Stomach (tissue), 8 donors: ENCODE measurements at regions not wholly inside any gene's neighbourhood (a gene's known extent, or its start where the extent isn't known, plus 50 kb on each side); places are given as distances from the start of the nearest gene placed in this dataset.

Source experiments
- DNase-seq, 2 donors: peaks; one replicate each; pipeline versions ENCODE4 v3.0.0 to v3.0.0-alpha.2; 2013 to 2019
- H3K27ac ChIP-seq, 5 donors: fragments of 200-600 bp in 4 of 5; sonication (generic) in 4 of 5; one replicate each; pipeline ENCODE4 v1.5.1; 2013 to 2019; ENCODE audit warnings: mild to moderate bottlenecking in 1 of 5, moderate library complexity in 1 of 5
- H3K27me3 ChIP-seq, 3 donors: fragments of 200-600 bp; sonication (generic); one replicate each; pipeline ENCODE4 v1.5.1; 2017 to 2019; ENCODE audit warnings: mixed run types in 1 of 3
- H3K36me3 ChIP-seq, 4 donors: fragments of 200-600 bp; sonication (generic); 1 replicate in 3 of 4; 2 replicates in 1 of 4; pipeline ENCODE4 v1.5.1; 2016 to 2019
- H3K4me1 ChIP-seq, 4 donors: fragments of 200-600 bp; sonication (generic); one replicate each; pipeline ENCODE4 v1.5.1; 2016 to 2019
- H3K4me3 ChIP-seq, 4 donors: fragments of 200-600 bp; sonication (generic) in 3 of 4; one replicate each; pipeline ENCODE4 v1.5.1; 2016 to 2019; ENCODE audit warnings: mild to moderate bottlenecking in 1 of 4
- H3K9me3 ChIP-seq, 4 donors: fragments of 200-600 bp; sonication (generic); one replicate each; pipeline ENCODE4 v1.5.1; 2016 to 2019
- EP300 ChIP-seq: sonication (generic); formaldehyde crosslinking; IDR thresholded peaks from one replicate; pipeline ENCODE4 v1.6.1; 2017; ENCODE audit warnings: antibody characterized with exemption
- POLR2A ChIP-seq, 4 donors: fragments of 450-650 bp; IDR thresholded peaks; one replicate each; pipeline ENCODE4 v1.6.1; 2016; ENCODE audit warnings: antibody characterized with exemption in 4 of 4, control low read depth in 2 of 4, mild to moderate bottlenecking in 1 of 4, moderate library complexity in 1 of 4
- POLR2AphosphoS5 ChIP-seq, 3 donors: sonication (generic); formaldehyde crosslinking; IDR thresholded peaks; one replicate each; pipeline ENCODE4 v1.6.1; 2016; ENCODE audit warnings: antibody characterized with exemption in 3 of 3
- WGBS, 5 donors: extraction: QIAGEN DNeasy Blood & Tissue Kit in 3 of 5; methylation state at CpG; one replicate each; pipeline versions ENCODE4 v1.1.5 to v1.1.7; 2013 to 2018; 5-methylcytosine and 5-hydroxymethylcytosine counted together
- intact Hi-C: fragments of 100-400 bp; cut with DNase I; formaldehyde crosslinking; loops from one replicate; pipeline ENCODE4 v1.15.1; 2023; ENCODE audit warnings: low total_unique reads
- TF ChIP-seq, protein P1 (sequence below), 7 experiments: fragments of 450-650 bp in 4 of 7; fragments of 200-600 bp in 3 of 7; sonication (generic) in 3 of 7; IDR thresholded peaks; one replicate each; pipeline ENCODE4 v1.5.1; 2016 to 2019; ENCODE audit warnings: antibody characterized with exemption in 7 of 7, control low read depth in 2 of 7, mild to moderate bottlenecking in 1 of 7
- donor health status: healthy with polysubstance abuse.
- donor health status: Bipolar disorder and iron deficiency.
- donor health status: healthy.

DNA sequence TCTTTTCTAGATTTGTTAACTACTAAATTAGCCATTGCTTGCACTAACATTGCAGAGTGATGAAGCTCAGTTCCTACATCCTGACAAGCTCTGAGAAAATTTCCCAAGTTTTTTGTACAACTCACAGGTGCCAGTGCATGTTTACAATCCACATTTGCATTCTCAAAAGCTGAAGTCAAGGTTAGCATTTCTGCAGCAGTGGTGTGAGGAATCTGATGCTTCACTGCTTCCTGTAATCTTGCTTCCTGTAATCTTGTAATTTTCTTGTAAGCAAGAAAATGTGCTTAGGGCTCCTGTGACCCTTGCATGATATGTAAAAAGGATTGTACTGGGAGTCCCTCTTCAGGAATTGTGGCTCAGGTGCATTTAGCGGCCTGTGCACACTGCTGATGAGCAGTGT is 207.4 kb upstream of the CXCL13 start:
- TF ChIP-seq EP300, result no peak
- no peak for TF ChIP-seq POLR2A (IDR thresholded peaks at IDR 0.05)
- TF ChIP-seq, protein P1, sequence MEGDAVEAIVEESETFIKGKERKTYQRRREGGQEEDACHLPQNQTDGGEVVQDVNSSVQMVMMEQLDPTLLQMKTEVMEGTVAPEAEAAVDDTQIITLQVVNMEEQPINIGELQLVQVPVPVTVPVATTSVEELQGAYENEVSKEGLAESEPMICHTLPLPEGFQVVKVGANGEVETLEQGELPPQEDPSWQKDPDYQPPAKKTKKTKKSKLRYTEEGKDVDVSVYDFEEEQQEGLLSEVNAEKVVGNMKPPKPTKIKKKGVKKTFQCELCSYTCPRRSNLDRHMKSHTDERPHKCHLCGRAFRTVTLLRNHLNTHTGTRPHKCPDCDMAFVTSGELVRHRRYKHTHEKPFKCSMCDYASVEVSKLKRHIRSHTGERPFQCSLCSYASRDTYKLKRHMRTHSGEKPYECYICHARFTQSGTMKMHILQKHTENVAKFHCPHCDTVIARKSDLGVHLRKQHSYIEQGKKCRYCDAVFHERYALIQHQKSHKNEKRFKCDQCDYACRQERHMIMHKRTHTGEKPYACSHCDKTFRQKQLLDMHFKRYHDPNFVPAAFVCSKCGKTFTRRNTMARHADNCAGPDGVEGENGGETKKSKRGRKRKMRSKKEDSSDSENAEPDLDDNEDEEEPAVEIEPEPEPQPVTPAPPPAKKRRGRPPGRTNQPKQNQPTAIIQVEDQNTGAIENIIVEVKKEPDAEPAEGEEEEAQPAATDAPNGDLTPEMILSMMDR (IDR thresholded peaks at IDR 0.05), result no peak
- TF ChIP-seq POLR2AphosphoS5 (IDR thresholded peaks at IDR 0.05), result no peak
- intact Hi-C loops, result no loop called here
- 88 to 97% (median 95%) methylated on average over 1 of the region's 1 CpG for WGBS, 5 donors
- no peak overlapping the region for H3K27ac ChIP-seq
- no peak overlapping the region for H3K4me3 ChIP-seq
- H3K4me1 ChIP-seq, result no peaks in the 10 kb centered on the region
- DNase-seq, result no peak
- no peaks in the 10 kb centered on the region for H3K9me3 ChIP-seq
- no peaks in the 10 kb centered on the region for H3K36me3 ChIP-seq
- no peaks in the 10 kb centered on the region for H3K27me3 ChIP-seq

GRCh38 chr4:77399831-77400230 is 205.8 kb upstream of the CXCL13 start:
- DNase-seq, result no peak
- H3K9me3 ChIP-seq, result no peaks in the 10 kb centered on the region
- intact Hi-C loops, result no loop called here
- TF ChIP-seq POLR2AphosphoS5 (IDR thresholded peaks at IDR 0.05), result no peak
- TF ChIP-seq, protein P1 (IDR thresholded peaks at IDR 0.05), result no peak
- no peak for TF ChIP-seq EP300
- no peak for TF ChIP-seq POLR2A (IDR thresholded peaks at IDR 0.05)
- H3K27me3 ChIP-seq, result no peaks in the 10 kb centered on the region
- H3K36me3 ChIP-seq, result no peaks in the 10 kb centered on the region
- no peak overlapping the region for H3K4me3 ChIP-seq
- no peaks in the 10 kb centered on the region for H3K4me1 ChIP-seq
- no peak overlapping the region for H3K27ac ChIP-seq

DNA sequence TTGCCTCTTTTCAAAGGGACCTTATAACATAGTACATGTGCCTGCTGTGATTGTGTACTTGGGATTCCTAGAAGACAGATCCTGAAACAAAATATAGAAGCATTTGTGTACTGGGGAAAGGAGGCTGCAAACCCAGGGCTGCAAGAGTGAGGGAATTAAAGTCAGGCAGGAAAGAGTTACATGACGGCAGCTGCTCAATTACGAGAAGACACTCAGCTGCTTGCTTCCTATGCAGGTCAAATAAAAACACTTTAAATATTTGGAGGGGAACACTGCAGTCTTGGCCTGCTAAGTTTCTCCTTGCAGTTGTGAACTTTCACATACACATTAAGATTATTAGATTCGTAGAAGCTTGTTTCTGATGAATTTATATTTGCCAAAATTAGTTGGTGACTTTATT is 191.9 kb upstream of the CXCL13 start:
- no peak overlapping the region for H3K27ac ChIP-seq
- H3K4me3 ChIP-seq, result no peak overlapping the region
- TF ChIP-seq POLR2AphosphoS5 (IDR thresholded peaks at IDR 0.05), result no peak
- TF ChIP-seq, protein P1 (IDR thresholded peaks at IDR 0.05), result no peak
- no peak for TF ChIP-seq POLR2A (IDR thresholded peaks at IDR 0.05)
- TF ChIP-seq EP300, result no peak
- intact Hi-C loops, result no loop called here
- H3K36me3 ChIP-seq, result no peaks in the 10 kb centered on the region
- WGBS, 5 donors, result 32 to 52% (median 42%) methylated on average over 3 of the region's 3 CpGs
- no peaks in the 10 kb centered on the region for H3K9me3 ChIP-seq
- no peaks in the 10 kb centered on the region for H3K4me1 ChIP-seq
- peak in 1 of 2 donors; percentile 32 for DNase-seq
- H3K27me3 ChIP-seq, result peaks cover 0 to 5% (median 0%) of the 10 kb centered on the region in 3 donors

- H3K27ac ChIP-seq, result no peak overlapping the region
- no peaks in the 10 kb centered on the region for H3K4me1 ChIP-seq
- no peak for DNase-seq
- no peak overlapping the region for H3K4me3 ChIP-seq
- H3K9me3 ChIP-seq, result no peaks in the 10 kb centered on the region
- H3K27me3 ChIP-seq, result peaks cover 0 to 5% (median 0%) of the 10 kb centered on the region in 3 donors
- TF ChIP-seq POLR2AphosphoS5 (IDR thresholded peaks at IDR 0.05) (no peak), POLR2A (IDR thresholded peaks at IDR 0.05) (no peak), EP300 (no peak)
- TF ChIP-seq, protein P1 (IDR thresholded peaks at IDR 0.05), result no peak
- H3K36me3 ChIP-seq, result no peaks in the 10 kb centered on the region
- intact Hi-C loops, result no loop called here
Observed at GRCh38 chr4:77415689-77416088, 189.9 kb upstream of the CXCL13 start.
